Upper lobe of left lung (tissue), 4 donors: ENCODE measurements at regions not wholly inside any gene's neighbourhood (a gene's known extent, or its start where the extent isn't known, plus 50 kb on each side); places are given as distances from the start of the nearest gene placed in this dataset.

Source experiments
- EP300 ChIP-seq, 4 donors: sonication (generic); formaldehyde crosslinking; IDR thresholded peaks; one replicate each; pipeline ENCODE4 v1.5.1; 2017; ENCODE audit warnings: antibody characterized with exemption in 4 of 4, control low read depth in 2 of 4
- POLR2A ChIP-seq, 4 donors: fragments of 450-650 bp; IDR thresholded peaks; one replicate each; pipeline ENCODE4 v1.5.1; 2016 to 2017; ENCODE audit warnings: antibody characterized with exemption in 4 of 4, mild to moderate bottlenecking in 2 of 4
- POLR2AphosphoS5 ChIP-seq, 2 donors: sonication (generic); formaldehyde crosslinking; IDR thresholded peaks; one replicate each; pipeline ENCODE4 v1.5.1; 2017; ENCODE audit warnings: antibody characterized with exemption in 2 of 2
- TF ChIP-seq, protein P1 (sequence below), 6 experiments: fragments of 450-650 bp in 4 of 6; fragments of 200-600 bp in 2 of 6; sonication (generic) in 2 of 6; IDR thresholded peaks; one replicate each; pipeline ENCODE4 v1.5.1; 2016 to 2019; ENCODE audit warnings: antibody characterized with exemption in 6 of 6

DNA sequence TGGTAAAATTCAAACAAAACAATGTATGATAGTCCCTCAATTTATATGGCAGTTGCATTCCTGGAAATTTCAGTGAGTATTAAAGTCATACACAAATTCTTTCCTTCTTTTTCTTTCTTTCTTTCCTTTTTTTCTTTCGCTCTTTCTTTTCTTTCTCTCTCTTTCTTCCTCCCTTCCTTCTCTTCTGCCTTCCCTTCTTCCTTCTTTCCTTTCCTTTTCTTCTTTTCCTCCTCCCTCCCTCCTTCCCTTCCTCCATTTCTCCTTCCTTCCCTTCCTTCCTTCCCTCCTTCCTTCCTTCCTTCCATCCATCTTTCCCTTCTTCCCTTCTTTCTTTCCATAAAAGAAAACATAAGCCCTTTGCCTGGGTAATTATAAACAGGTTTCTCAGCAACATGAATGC, 58.1 kb upstream of the HSPB3 start:
- TF ChIP-seq, protein P1, sequence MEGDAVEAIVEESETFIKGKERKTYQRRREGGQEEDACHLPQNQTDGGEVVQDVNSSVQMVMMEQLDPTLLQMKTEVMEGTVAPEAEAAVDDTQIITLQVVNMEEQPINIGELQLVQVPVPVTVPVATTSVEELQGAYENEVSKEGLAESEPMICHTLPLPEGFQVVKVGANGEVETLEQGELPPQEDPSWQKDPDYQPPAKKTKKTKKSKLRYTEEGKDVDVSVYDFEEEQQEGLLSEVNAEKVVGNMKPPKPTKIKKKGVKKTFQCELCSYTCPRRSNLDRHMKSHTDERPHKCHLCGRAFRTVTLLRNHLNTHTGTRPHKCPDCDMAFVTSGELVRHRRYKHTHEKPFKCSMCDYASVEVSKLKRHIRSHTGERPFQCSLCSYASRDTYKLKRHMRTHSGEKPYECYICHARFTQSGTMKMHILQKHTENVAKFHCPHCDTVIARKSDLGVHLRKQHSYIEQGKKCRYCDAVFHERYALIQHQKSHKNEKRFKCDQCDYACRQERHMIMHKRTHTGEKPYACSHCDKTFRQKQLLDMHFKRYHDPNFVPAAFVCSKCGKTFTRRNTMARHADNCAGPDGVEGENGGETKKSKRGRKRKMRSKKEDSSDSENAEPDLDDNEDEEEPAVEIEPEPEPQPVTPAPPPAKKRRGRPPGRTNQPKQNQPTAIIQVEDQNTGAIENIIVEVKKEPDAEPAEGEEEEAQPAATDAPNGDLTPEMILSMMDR (IDR thresholded peaks at IDR 0.05) = no peak
- TF ChIP-seq POLR2A (IDR thresholded peaks at IDR 0.05) (no peak), POLR2AphosphoS5 (IDR thresholded peaks at IDR 0.05) (no peak), EP300 (IDR thresholded peaks at IDR 0.05) (no peak)
